Heart right ventricle (tissue), 16 donors: ENCODE measurements at regions not wholly inside any gene's neighbourhood (a gene's known extent, or its start where the extent isn't known, plus 50 kb on each side); places are given as distances from the start of the nearest gene placed in this dataset.

Experiments used
- ATAC-seq, 8 donors: fragments of 200-7000 bp; cut with Tn5 transposase; one replicate each; pipeline ENCODE4 v1.9.1; 2020; ENCODE audit warnings: mild to moderate bottlenecking in 8 of 8, moderate library complexity in 8 of 8, moderate number of reproducible peaks in 1 of 8
- DNase-seq, 2 donors: peaks; one replicate each; pipeline ENCODE4 v3.0.0-alpha.2; 2020
- H3K27ac ChIP-seq, 10 donors: fragments of 200-600 bp; sonication (generic) in 2 of 10; one replicate each; pipeline versions ENCODE4 v1.5.0 to v1.8.0; 2020 to 2022; ENCODE audit warnings: mild to moderate bottlenecking in 3 of 10
- H3K27me3 ChIP-seq, 7 donors: fragments of 200-600 bp; one replicate each; pipeline ENCODE4 v1.8.0; 2021 to 2022; ENCODE audit warnings: mild to moderate bottlenecking in 2 of 7
- H3K36me3 ChIP-seq, 9 donors: fragments of 200-600 bp; sonication (generic) in 1 of 9; one replicate each; pipeline versions ENCODE4 v1.5.0 to v1.8.0; 2020 to 2022; ENCODE audit warnings: mild to moderate bottlenecking in 2 of 9
- H3K4me1 ChIP-seq, 9 donors: fragments of 200-600 bp; sonication (generic) in 1 of 9; one replicate each; pipeline versions ENCODE4 v1.5.0 to v1.8.0; 2020 to 2022; ENCODE audit warnings: mild to moderate bottlenecking in 4 of 9
- H3K4me3 ChIP-seq, 10 donors: fragments of 200-600 bp; sonication (generic) in 2 of 10; one replicate each; pipeline versions ENCODE4 v1.5.0 to v1.8.0; 2020 to 2022; ENCODE audit warnings: mild to moderate bottlenecking in 7 of 10, moderate library complexity in 2 of 10
- H3K9me3 ChIP-seq, 11 donors: fragments of 200-600 bp in 10 of 11; sonication (generic) in 2 of 11; one replicate each; pipeline versions ENCODE4 v1.5.0 to v1.8.0; 2013 to 2022; ENCODE audit warnings: mild to moderate bottlenecking in 2 of 11, control low read depth in 1 of 11, moderate library complexity in 1 of 11
- CTCF ChIP-seq, 9 donors: fragments of 200-600 bp; sonication (generic) in 2 of 9; IDR thresholded peaks; one replicate each; pipeline versions ENCODE4 v1.5.0 to v1.8.0; 2021 to 2022; ENCODE audit warnings: antibody characterized with exemption in 9 of 9, mild to moderate bottlenecking in 5 of 9, moderate library complexity in 1 of 9
- WGBS, 2 donors: extraction: QIAGEN DNeasy Blood & Tissue Kit; methylation state at CpG; one replicate each; pipeline ENCODE4 v1.1.7; 2013; ENCODE audit warnings: inconsistent platforms in 1 of 2; 5-methylcytosine and 5-hydroxymethylcytosine counted together
- intact Hi-C, 10 donors: fragments of 100-400 bp; cut with DNase I; formaldehyde crosslinking; loops; one replicate each; pipeline versions ENCODE4 v1.11.1 to v1.14.2; 2022
- donor health status: Arrhythmogenic right ventricular cardiomyopathy.
- donor health status: ischemic (EF 13 %, LVEDD 7.1; RV severe dilation, severe dysfunction).
- donor health status: healthy with polysubstance abuse.
- donor health status: DM: no; HTN: yes; CAD: no.
- donor health status: DM: no; HTN: no; CAD: no.
- donor health status: ischemic (EF 25% LVEDD 6.9; RV normal size, moderate dysfunction).
- donor health status: ischemic (EF 25% LVEDD 5.7; RV mildly dilated, moderate dysfunction).
- donor health status: healthy.
- donor health status: DM: yes; HTN: yes; CAD: no.
- donor health status: Ischemic cardiomyopathy.
- donor health status: ischemic (EF 35%, LVEDD 5.7; RV mildly dilated, moderate dysfunction).
- donor health status: nonischemic (EF 11% LVEDD 7.7; RV severe dilation, severe dysfunction).
- donor health status: DM: yes; HTN: yes; CAD: no.
- donor health status: PGD.
- donor health status: ischemic (EF 29% LVEDD 5.4; RV normal size, mild dysfunction).
- donor health status: nonischemic (EF 23%, LVEDD 6.1; RV moderate dilation, normal function).

- Histone ChIP-seq H3K27ac (no peak overlapping the region), H3K36me3 (no peaks in the 10 kb centered on the region), H3K4me3 (no peak overlapping the region), H3K27me3 (peaks cover 0 to 12% (median 0%) of the 10 kb centered on the region in 7 donors), H3K9me3 (peaks cover 0 to 8% (median 0%) of the 10 kb centered on the region in 11 donors), H3K4me1 (no peaks in the 10 kb centered on the region)
- intact Hi-C loops, result no loop called here
- TF ChIP-seq CTCF (IDR thresholded peaks at IDR 0.05), result no peak
- 40 to 41% methylated on average over 4 of the region's 4 CpGs for WGBS, 2 donors
- no peak for DNase-seq
- no peak for ATAC-seq
Observed at GRCh38 chr7:68587599-68587998, 1010.7 kb upstream of the AUTS2 start.

- H3K4me3 ChIP-seq, result no peak overlapping the region
Observed at GRCh38 chr7:68601826-68602225, 996.4 kb upstream of the AUTS2 start.

GRCh38 chr7:68604541-68604940 lies 993.7 kb upstream of the AUTS2 start:
- Histone ChIP-seq H3K4me1 (peaks cover 0 to 5% (median 0%) of the 10 kb centered on the region in 9 donors), H3K27ac (no peak overlapping the region), H3K4me3 (no peak overlapping the region), H3K9me3 (peaks cover 0 to 33% (median 18%) of the 10 kb centered on the region in 11 donors), H3K36me3 (no peaks in the 10 kb centered on the region), H3K27me3 (peaks cover 0 to 7% (median 0%) of the 10 kb centered on the region in 7 donors)
- no peak for TF ChIP-seq CTCF (IDR thresholded peaks at IDR 0.05)
- whole genome bisulfite sequencing, 2 donors, result 41 to 50% methylated on average over 1 of the region's 1 CpG
- intact Hi-C loops, result no loop called here
- DNase-seq (no peak), ATAC-seq (no peak)

More at GRCh38 chr7:68601826-68602225, 996.4 kb upstream of the AUTS2 start:
- ATAC-seq (no peak), DNase-seq (peak in 1 of 2 donors; percentile 4)
- H3K36me3 ChIP-seq, result no peaks in the 10 kb centered on the region
- peaks cover 0 to 15% (median 0%) of the 10 kb centered on the region in 7 donors for H3K27me3 ChIP-seq
- no peak for TF ChIP-seq CTCF (IDR thresholded peaks at IDR 0.05)
- peaks cover 0 to 5% (median 0%) of the 10 kb centered on the region in 9 donors for H3K4me1 ChIP-seq
- peaks cover 0 to 8% (median 0%) of the 10 kb centered on the region in 11 donors for H3K9me3 ChIP-seq
- intact Hi-C loops, result no loop called here
- 54 to 59% methylated on average over 4 of the region's 4 CpGs for WGBS, 2 donors
- no peak overlapping the region for H3K27ac ChIP-seq

GRCh38 chr7:68610701-68611100 lies 987.6 kb upstream of the AUTS2 start:
- 79 to 87% methylated on average over 1 of the region's 1 CpG for WGBS, 2 donors

More at GRCh38 chr7:68610701-68611100, 987.6 kb upstream of the AUTS2 start:
- DNase-seq (no peak), ATAC-seq (no peak)
- H3K4me3 ChIP-seq, result no peak overlapping the region
- peaks cover 0 to 18% (median 0%) of the 10 kb centered on the region in 7 donors for H3K27me3 ChIP-seq
- no peaks in the 10 kb centered on the region for H3K36me3 ChIP-seq
- intact Hi-C loops, result no loop called here
- H3K9me3 ChIP-seq, result peaks cover 0 to 54% (median 23%) of the 10 kb centered on the region in 11 donors
- H3K4me1 ChIP-seq, result no peaks in the 10 kb centered on the region
- no peak for TF ChIP-seq CTCF (IDR thresholded peaks at IDR 0.05)
- H3K27ac ChIP-seq, result no peak overlapping the region
